ENCODE measurements at regions not wholly inside any gene's neighbourhood (a gene's known extent, or its start where the extent isn't known, plus 50 kb on each side); places are given as distances from the start of the nearest gene placed in this dataset.

DNA sequence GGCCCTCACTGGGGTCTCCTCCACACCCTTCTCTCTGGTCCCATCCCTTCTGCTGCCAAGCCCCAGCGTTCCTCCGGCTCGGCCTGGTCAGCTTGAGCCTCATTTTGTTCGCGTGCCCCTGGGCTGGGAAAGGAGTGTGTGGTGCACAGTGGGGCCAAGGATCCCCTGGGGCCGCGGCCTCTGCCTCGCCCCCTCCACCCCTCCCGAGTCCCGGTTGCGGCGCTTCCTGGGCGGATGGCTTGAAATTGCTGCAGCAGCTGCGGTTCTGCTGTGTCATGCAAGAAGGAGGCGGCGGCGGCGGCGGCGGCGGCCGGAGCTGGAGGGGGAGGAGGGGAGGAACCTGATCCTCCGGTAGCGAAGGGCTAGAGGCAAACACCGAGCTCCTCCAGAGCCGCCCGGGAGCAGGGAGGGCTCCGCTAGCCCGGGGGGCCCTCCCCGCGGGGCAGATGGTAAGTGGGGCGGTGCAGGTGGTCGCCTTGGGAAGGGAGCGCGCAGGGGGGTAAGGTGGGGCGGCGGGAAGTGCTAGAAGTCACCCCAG is 217.8 kb upstream of the MKLN1 start:
- TF ChIP-seq MAX (IDR thresholded peaks at IDR 0.05) (peak; percentile 48; the same call in 1 of the 2 replicates), CEBPB (IDR thresholded peaks at IDR 0.05) (no peak), NFIC (IDR thresholded peaks at IDR 0.05) (0 out of 2 replicates have a peak, but pooled peaks have one; percentile 21), RAD21 (IDR thresholded peaks at IDR 0.05; ENCODE audit: low read depth) (no peak), YY1 (IDR thresholded peaks at IDR 0.05; ENCODE audit: low read depth) (no peak), FOXM1 (IDR thresholded peaks at IDR 0.05; ENCODE audit: borderline replicate concordance, low read depth) (no peak), EP300 (IDR thresholded peaks at IDR 0.05; ENCODE audit: borderline replicate concordance) (peak; percentile 81; the same call in 1 of the 2 replicates), TEAD4 (IDR thresholded peaks at IDR 0.05) (peak; percentile 20; the same call in 1 of the 2 replicates), CREB1 (IDR thresholded peaks at IDR 0.05; ENCODE audit: low read depth) (no peak), TCF12 (IDR thresholded peaks at IDR 0.05; ENCODE audit: low read depth) (no peak)
- TF ChIP-seq, protein P1, sequence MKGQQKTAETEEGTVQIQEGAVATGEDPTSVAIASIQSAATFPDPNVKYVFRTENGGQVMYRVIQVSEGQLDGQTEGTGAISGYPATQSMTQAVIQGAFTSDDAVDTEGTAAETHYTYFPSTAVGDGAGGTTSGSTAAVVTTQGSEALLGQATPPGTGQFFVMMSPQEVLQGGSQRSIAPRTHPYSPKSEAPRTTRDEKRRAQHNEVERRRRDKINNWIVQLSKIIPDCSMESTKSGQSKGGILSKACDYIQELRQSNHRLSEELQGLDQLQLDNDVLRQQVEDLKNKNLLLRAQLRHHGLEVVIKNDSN (IDR thresholded peaks at IDR 0.05): no peak
- TF ChIP-seq, protein P2, sequence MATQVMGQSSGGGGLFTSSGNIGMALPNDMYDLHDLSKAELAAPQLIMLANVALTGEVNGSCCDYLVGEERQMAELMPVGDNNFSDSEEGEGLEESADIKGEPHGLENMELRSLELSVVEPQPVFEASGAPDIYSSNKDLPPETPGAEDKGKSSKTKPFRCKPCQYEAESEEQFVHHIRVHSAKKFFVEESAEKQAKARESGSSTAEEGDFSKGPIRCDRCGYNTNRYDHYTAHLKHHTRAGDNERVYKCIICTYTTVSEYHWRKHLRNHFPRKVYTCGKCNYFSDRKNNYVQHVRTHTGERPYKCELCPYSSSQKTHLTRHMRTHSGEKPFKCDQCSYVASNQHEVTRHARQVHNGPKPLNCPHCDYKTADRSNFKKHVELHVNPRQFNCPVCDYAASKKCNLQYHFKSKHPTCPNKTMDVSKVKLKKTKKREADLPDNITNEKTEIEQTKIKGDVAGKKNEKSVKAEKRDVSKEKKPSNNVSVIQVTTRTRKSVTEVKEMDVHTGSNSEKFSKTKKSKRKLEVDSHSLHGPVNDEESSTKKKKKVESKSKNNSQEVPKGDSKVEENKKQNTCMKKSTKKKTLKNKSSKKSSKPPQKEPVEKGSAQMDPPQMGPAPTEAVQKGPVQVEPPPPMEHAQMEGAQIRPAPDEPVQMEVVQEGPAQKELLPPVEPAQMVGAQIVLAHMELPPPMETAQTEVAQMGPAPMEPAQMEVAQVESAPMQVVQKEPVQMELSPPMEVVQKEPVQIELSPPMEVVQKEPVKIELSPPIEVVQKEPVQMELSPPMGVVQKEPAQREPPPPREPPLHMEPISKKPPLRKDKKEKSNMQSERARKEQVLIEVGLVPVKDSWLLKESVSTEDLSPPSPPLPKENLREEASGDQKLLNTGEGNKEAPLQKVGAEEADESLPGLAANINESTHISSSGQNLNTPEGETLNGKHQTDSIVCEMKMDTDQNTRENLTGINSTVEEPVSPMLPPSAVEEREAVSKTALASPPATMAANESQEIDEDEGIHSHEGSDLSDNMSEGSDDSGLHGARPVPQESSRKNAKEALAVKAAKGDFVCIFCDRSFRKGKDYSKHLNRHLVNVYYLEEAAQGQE (IDR thresholded peaks at IDR 0.05; ENCODE audit: low read depth): no peak

Measured in Ishikawa (cell line).